ENCODE measurements at regions not wholly inside any gene's neighbourhood (a gene's known extent, or its start where the extent isn't known, plus 50 kb on each side); places are given as distances from the start of the nearest gene placed in this dataset.

DNA sequence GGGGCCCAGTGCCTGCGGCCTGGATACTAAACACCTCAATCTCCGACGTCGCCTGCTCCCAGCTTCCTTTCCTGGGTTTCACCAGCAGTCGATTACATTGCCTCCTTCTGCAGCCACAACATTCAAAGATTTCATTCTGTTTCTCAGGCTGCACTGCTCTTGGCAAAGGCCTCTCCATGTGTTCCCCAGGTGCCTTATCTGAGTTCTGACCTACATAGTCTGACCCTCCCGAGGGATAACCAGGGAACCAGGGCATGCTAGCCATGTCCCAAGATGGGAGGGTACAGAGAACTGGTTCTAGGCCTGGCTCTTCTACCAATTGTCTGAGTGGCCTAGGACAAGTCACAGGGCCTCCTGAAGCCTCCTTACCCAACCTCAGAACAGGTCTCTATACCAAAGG, 62.2 kb upstream of the ACSL1 start:
- TF ChIP-seq POLR2A (IDR thresholded peaks at IDR 0.05; ENCODE audit: low read length) = no peak
- TF ChIP-seq GATA1 (IDR thresholded peaks at IDR 0.05; ENCODE audit: low read depth, low read length) = no peak

Measured in erythroblast (primary cell).